Loucy (cell line): ENCODE measurements at regions not wholly inside any gene's neighbourhood (a gene's known extent, or its start where the extent isn't known, plus 50 kb on each side); places are given as distances from the start of the nearest gene placed in this dataset.

Source experiments
- EZH2phosphoT487 ChIP-seq: fragments of 200-600 bp; IDR thresholded peaks from 2 replicates; pipeline ENCODE4 v1.6.1; 2018; ENCODE audit warnings: antibody characterized with exemption, mild to moderate bottlenecking, moderate library complexity, borderline replicate concordance
- TF ChIP-seq, protein P1 (sequence below): fragments of 200-600 bp; sonication (generic); conservative IDR thresholded peaks from 2 replicates; pipeline ENCODE4 v1.5.1; 2014; ENCODE audit warnings: mild to moderate bottlenecking, antibody characterized with exemption, low read length

DNA sequence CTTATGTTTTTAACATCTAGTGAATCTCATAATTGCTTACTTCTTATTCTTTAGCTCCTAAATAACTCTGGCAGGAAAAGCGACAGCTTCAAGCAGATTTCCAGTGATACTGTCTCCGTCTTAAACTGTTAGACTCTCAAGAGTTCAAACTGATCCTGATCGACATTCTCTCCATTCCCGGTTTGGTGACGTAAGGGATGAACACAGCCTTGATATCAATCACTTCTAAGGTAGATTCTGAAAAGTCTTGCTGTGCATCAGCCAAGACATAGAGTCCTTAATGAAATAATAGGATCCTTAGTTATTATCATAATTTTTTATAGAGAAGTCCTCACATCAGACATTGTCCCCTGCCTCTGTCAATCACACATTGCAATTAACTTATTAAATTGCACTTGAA, 534.6 kb downstream of the TFEC start:
- TF ChIP-seq, protein P1, sequence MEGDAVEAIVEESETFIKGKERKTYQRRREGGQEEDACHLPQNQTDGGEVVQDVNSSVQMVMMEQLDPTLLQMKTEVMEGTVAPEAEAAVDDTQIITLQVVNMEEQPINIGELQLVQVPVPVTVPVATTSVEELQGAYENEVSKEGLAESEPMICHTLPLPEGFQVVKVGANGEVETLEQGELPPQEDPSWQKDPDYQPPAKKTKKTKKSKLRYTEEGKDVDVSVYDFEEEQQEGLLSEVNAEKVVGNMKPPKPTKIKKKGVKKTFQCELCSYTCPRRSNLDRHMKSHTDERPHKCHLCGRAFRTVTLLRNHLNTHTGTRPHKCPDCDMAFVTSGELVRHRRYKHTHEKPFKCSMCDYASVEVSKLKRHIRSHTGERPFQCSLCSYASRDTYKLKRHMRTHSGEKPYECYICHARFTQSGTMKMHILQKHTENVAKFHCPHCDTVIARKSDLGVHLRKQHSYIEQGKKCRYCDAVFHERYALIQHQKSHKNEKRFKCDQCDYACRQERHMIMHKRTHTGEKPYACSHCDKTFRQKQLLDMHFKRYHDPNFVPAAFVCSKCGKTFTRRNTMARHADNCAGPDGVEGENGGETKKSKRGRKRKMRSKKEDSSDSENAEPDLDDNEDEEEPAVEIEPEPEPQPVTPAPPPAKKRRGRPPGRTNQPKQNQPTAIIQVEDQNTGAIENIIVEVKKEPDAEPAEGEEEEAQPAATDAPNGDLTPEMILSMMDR, result no peak
- TF ChIP-seq EZH2phosphoT487, result no peak
